NCI-H146 (cell line): ENCODE measurements at regions not wholly inside any gene's neighbourhood (a gene's known extent, or its start where the extent isn't known, plus 50 kb on each side); places are given as distances from the start of the nearest gene placed in this dataset.

Source experiments
- DNase-seq: peaks from one replicate; lab custom pipeline; 2025; lab: John Stamatoyannopoulos, UW

DNA sequence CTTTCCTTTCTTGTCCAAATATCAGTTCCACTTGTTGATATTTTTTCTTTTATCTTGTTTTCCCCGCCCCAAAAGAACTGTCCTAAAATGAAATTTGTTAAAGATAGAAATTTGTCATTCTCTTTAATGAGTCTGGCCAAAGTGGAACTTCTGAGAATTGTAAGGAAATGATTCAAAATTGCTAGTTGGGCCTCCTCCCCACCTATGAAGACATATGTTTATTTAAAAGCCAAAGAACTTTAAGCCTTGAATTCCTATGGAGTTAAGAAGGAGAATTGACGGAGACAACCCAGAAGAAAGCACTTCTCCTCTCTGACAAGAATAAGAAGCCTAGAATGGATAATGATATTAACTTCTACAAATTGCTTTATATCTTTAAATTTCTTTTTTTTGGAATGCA lies 59.1 kb upstream of the ALDH1A1 start:
- no peak for DNase-seq

DNA sequence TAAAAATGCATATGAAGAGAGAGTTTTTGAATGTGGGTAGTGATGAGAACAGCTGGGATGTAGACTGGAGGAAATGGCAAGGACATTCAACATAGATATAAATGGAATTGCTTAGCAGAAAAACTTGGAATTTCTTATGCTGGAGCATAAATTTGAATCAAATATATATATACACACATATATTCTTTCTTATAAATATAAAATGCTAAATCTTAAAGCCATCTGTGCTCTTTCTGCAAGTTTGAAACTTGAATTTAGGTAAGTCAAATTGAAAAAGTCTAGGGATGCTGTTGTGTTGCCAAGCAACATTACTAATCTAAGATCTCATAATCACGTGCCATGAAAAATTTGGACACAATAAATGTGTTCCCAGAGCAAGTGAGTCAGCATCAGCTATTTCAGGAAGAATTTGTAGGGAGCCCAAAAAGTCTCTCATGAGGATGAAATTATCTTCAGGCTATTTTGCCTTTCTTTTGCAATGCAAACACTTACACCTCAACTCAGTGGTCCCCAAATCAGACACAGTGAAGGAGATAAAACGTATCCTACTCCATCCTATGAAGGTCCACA lies 58.4 kb upstream of the ALDH1A1 start:
- DNase-seq, result no peak

DNA sequence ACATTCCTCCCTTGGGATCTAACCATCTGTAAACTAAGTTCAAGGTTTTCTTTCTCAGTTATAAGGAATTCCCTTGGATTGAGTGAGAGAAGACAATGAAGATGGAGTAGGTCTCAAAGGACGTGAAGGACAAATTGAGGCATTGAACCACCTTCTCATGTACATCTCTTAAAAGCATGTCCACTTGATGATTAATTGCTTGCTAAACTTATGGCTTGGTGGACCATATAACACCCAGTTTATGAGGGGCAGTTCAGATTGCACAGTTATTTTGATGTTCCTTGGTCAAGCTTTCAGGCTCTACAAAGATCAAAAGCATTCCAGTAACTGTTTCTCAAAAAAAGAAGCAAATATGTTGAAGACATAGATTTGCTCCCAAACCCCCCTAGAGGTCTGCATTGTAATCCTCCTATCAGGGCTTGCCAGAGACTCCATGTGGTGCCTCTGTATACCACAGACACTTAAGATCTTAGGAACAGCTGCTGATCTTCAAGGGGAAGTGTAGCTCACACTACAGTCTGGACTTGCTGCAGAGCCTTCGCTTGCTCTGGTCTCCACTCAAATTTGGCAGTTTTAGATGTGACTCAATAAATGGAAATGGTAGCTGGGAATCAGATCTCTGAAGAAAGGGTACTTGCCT lies 56.9 kb upstream of the ALDH1A1 start:
- DNase-seq, result no peak

DNA sequence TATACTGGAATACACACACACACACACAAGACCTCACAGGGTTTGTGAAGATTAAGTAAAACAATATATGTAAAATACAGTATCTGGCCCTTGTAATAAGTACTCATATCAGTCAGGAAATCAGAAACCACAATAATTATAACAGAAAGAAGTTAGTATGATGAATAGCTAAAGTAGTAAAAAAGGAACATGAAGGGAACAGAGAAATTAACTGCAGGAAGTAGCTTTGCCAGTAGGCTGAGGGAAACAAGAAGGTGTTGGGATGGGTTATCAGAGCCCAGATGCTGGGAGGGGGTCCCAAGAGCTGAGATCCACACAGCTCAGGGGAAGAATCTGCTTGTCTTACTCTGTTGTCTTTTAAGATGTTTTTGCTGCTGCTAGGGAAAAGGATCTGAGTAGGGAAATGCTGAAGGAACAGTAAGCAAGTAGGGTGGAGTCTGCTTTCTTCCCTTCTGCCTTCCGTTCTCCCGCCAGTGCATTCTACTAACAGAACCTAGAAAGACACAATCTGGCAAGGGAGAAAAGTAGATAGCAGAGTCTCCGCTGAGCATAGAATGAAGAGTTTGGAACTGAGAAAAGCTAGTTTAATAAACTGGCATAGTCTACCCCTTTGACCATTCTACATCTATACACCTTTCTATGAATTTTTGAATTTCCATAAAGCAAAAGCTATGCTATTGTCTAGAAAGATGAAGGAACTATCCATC lies 55.3 kb upstream of the ALDH1A1 start:
- DNase-seq, result no peak

DNA sequence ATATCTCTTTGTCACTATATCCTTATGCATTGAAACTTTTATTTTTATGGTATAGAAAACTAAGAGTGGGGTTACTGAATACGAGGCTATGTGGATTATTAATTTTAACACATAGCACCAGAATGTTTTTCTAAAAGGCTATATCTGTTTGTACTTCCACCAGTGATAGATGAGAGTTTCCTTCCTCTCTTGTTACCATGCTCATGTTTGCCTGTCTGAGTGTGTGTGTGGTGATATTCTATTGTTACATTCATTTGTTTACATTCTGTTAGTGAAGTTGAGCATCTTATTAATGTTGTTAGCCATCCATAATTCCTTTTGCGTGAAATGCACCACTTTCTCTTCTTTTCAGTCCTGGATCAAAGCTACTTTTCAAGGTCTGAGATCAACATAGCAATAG lies 54.1 kb upstream of the ALDH1A1 start:
- DNase-seq, result no peak
